ENCODE measurements at regions not wholly inside any gene's neighbourhood (a gene's known extent, or its start where the extent isn't known, plus 50 kb on each side); places are given as distances from the start of the nearest gene placed in this dataset.
A peak's percentile ranks its signal among the peaks of the same experiment; 100 is the strongest.

DNA sequence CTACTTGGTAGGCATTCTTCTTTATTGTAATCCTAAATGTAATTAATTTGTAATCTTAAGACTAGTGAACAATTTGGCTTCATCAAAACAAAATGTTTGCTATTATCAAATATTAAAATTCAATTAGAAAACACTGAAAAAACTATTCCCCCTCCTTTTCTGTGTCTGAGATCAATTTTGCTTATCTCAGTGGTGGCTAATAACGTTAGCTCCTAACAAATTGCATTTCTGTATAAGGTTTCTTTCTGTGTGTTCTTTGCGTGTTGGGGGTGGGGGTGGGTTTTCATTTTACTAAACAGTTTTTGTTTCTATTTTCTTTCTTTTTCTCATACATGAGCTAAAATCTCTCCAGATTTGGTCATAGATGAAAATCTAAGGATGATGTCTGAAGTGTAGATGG is 54.0 kb upstream of the EYA4 start:
- TF ChIP-seq POLR2AphosphoS5 (IDR thresholded peaks at IDR 0.05; ENCODE audit: low read depth, low read length), result no peak
- TF ChIP-seq, protein P1, sequence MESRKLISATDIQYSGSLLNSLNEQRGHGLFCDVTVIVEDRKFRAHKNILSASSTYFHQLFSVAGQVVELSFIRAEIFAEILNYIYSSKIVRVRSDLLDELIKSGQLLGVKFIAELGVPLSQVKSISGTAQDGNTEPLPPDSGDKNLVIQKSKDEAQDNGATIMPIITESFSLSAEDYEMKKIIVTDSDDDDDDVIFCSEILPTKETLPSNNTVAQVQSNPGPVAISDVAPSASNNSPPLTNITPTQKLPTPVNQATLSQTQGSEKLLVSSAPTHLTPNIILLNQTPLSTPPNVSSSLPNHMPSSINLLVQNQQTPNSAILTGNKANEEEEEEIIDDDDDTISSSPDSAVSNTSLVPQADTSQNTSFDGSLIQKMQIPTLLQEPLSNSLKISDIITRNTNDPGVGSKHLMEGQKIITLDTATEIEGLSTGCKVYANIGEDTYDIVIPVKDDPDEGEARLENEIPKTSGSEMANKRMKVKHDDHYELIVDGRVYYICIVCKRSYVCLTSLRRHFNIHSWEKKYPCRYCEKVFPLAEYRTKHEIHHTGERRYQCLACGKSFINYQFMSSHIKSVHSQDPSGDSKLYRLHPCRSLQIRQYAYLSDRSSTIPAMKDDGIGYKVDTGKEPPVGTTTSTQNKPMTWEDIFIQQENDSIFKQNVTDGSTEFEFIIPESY (IDR thresholded peaks at IDR 0.05; ENCODE audit: borderline replicate concordance, low read depth), result no peak
- peak; percentile 71 for TF ChIP-seq GATA2 (CRISPR knock-in tag; IDR thresholded peaks at IDR 0.05)
- TF ChIP-seq TAF1 (IDR thresholded peaks at IDR 0.05; ENCODE audit: borderline replicate concordance, low read depth, low read length), result no peak
- TF ChIP-seq SMC3 (IDR thresholded peaks at IDR 0.05; ENCODE audit: low read depth, low read length), result no peak
- TF ChIP-seq, protein P2, sequence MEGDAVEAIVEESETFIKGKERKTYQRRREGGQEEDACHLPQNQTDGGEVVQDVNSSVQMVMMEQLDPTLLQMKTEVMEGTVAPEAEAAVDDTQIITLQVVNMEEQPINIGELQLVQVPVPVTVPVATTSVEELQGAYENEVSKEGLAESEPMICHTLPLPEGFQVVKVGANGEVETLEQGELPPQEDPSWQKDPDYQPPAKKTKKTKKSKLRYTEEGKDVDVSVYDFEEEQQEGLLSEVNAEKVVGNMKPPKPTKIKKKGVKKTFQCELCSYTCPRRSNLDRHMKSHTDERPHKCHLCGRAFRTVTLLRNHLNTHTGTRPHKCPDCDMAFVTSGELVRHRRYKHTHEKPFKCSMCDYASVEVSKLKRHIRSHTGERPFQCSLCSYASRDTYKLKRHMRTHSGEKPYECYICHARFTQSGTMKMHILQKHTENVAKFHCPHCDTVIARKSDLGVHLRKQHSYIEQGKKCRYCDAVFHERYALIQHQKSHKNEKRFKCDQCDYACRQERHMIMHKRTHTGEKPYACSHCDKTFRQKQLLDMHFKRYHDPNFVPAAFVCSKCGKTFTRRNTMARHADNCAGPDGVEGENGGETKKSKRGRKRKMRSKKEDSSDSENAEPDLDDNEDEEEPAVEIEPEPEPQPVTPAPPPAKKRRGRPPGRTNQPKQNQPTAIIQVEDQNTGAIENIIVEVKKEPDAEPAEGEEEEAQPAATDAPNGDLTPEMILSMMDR (IDR thresholded peaks at IDR 0.05), result no peak
- no peak for TF ChIP-seq RFX5 (IDR thresholded peaks at IDR 0.05; ENCODE audit: low read length)
- TF ChIP-seq RAD21 (IDR thresholded peaks at IDR 0.05; ENCODE audit: low read length), result no peak

All from SK-N-SH (cell line).